ENCODE measurements at regions not wholly inside any gene's neighbourhood (a gene's known extent, or its start where the extent isn't known, plus 50 kb on each side); places are given as distances from the start of the nearest gene placed in this dataset.

- DNase-seq (ENCODE audit: low read depth, low spot score) (no peak), ATAC-seq (no peak)
- H3K9me3 ChIP-seq (ENCODE audit: control insufficient read depth, insufficient read depth, low read depth, low read length), result 0 out of 2 replicates have a peak, but pooled peaks cover 3% of the 10 kb centered on the region
- H3K27ac ChIP-seq (ENCODE audit: low read length), result no peak overlapping the region
- H3K4me1 ChIP-seq (ENCODE audit: control insufficient read depth, insufficient read depth, low read length), result no peaks in the 10 kb centered on the region
- no TSS peak for BruUV-seq (replicated peaks)
- TF ChIP-seq TCF7L2 (IDR thresholded peaks at IDR 0.05; ENCODE audit: low read depth, low read length), result no peak
- TF ChIP-seq POLR2AphosphoS5 (IDR thresholded peaks at IDR 0.05; ENCODE audit: low read depth, low read length), result no peak
- TF ChIP-seq, protein P1, sequence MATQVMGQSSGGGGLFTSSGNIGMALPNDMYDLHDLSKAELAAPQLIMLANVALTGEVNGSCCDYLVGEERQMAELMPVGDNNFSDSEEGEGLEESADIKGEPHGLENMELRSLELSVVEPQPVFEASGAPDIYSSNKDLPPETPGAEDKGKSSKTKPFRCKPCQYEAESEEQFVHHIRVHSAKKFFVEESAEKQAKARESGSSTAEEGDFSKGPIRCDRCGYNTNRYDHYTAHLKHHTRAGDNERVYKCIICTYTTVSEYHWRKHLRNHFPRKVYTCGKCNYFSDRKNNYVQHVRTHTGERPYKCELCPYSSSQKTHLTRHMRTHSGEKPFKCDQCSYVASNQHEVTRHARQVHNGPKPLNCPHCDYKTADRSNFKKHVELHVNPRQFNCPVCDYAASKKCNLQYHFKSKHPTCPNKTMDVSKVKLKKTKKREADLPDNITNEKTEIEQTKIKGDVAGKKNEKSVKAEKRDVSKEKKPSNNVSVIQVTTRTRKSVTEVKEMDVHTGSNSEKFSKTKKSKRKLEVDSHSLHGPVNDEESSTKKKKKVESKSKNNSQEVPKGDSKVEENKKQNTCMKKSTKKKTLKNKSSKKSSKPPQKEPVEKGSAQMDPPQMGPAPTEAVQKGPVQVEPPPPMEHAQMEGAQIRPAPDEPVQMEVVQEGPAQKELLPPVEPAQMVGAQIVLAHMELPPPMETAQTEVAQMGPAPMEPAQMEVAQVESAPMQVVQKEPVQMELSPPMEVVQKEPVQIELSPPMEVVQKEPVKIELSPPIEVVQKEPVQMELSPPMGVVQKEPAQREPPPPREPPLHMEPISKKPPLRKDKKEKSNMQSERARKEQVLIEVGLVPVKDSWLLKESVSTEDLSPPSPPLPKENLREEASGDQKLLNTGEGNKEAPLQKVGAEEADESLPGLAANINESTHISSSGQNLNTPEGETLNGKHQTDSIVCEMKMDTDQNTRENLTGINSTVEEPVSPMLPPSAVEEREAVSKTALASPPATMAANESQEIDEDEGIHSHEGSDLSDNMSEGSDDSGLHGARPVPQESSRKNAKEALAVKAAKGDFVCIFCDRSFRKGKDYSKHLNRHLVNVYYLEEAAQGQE (IDR thresholded peaks at IDR 0.05; ENCODE audit: insufficient read depth in 1 of 2, low read depth in 2 of 2, low read length in 1 of 2), result no peak
- no peak for TF ChIP-seq CTCF (IDR thresholded peaks at IDR 0.05)
- no peak for TF ChIP-seq SIN3A (IDR thresholded peaks at IDR 0.05; ENCODE audit: borderline replicate concordance, insufficient read depth, low read depth, low read length)
- H3K4me3 ChIP-seq (ENCODE audit: low read depth in 2 of 2, low read length in 2 of 2), result no peak overlapping the region
- no peaks in the 10 kb centered on the region for H3K36me3 ChIP-seq (ENCODE audit: control insufficient read depth, insufficient read depth, low read length)
- in situ Hi-C loops (cut with HindIII; ENCODE audit: low pct_unique_long_range_greater_than_20kb, low sequenced_read_pairs) (no loop called here), intact Hi-C loops (cut with micrococcal nuclease; ENCODE audit: unreplicated experiment) (no loop called here)
- POLR2A ChIA-PET, result no interaction called here
- H3K27me3 ChIP-seq (ENCODE audit: control insufficient read depth, insufficient read depth, low read length), result no peaks in the 10 kb centered on the region
- CTCF ChIA-PET, result no interaction called here
Measured at GRCh38 chr3:153379516-153379915, 217.5 kb downstream of the RAP2B start.

DNA sequence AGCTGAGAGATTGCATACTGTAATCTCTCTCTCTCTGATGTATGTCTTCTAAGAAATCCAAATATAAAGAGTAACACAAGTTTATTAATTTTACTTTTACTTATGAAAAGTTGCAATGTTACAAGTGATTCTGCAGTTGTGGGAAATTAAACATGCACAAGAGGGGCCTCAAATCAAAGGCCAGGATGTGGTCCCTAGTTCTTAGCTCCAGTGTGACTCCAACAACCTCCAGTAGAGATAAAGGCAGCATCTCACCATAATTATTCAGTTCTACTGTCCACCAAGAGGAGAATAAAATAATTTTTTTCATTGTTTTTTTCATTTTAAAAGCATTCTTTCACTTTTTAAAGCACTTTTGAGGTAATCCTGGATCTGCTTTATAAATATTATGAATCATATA, 223.3 kb downstream of the RAP2B start:
- no peaks in the 10 kb centered on the region for H3K4me1 ChIP-seq (ENCODE audit: control insufficient read depth, insufficient read depth, low read length)
- H3K36me3 ChIP-seq (ENCODE audit: control insufficient read depth, insufficient read depth, low read length), result no peaks in the 10 kb centered on the region
- TF ChIP-seq, protein P1 (IDR thresholded peaks at IDR 0.05; ENCODE audit: insufficient read depth in 1 of 2, low read depth in 2 of 2, low read length in 1 of 2), result no peak
- TF ChIP-seq POLR2AphosphoS5 (IDR thresholded peaks at IDR 0.05; ENCODE audit: low read depth, low read length), result no peak
- no peak for TF ChIP-seq SIN3A (IDR thresholded peaks at IDR 0.05; ENCODE audit: borderline replicate concordance, insufficient read depth, low read depth, low read length)
- no peak for TF ChIP-seq CTCF (IDR thresholded peaks at IDR 0.05)
- TF ChIP-seq TCF7L2 (IDR thresholded peaks at IDR 0.05; ENCODE audit: low read depth, low read length), result no peak
- H3K27me3 ChIP-seq (ENCODE audit: control insufficient read depth, insufficient read depth, low read length), result no peaks in the 10 kb centered on the region
- H3K27ac ChIP-seq (ENCODE audit: low read length), result no peak overlapping the region
- H3K9me3 ChIP-seq (ENCODE audit: control insufficient read depth, insufficient read depth, low read depth, low read length), result no peaks in the 10 kb centered on the region
- BruUV-seq (replicated peaks), result no TSS peak
- in situ Hi-C loops (cut with HindIII; ENCODE audit: low pct_unique_long_range_greater_than_20kb, low sequenced_read_pairs) (no loop called here), intact Hi-C loops (cut with micrococcal nuclease; ENCODE audit: unreplicated experiment) (no loop called here)
- ChIA-PET CTCF (no interaction called here), POLR2A (interaction anchor here (0.6 kb wide), 1 partner anchor 140 kb away, joined by 3 read pairs; no protein-coding TSS in a partner anchor)
- DNase-seq (ENCODE audit: low read depth, low spot score), result no peak
- no peak overlapping the region for H3K4me3 ChIP-seq (ENCODE audit: low read depth in 2 of 2, low read length in 2 of 2)
- no peak for ATAC-seq

All from Panc1 (cell line).